ENCODE measurements at regions not wholly inside any gene's neighbourhood (a gene's known extent, or its start where the extent isn't known, plus 50 kb on each side); places are given as distances from the start of the nearest gene placed in this dataset.

DNA sequence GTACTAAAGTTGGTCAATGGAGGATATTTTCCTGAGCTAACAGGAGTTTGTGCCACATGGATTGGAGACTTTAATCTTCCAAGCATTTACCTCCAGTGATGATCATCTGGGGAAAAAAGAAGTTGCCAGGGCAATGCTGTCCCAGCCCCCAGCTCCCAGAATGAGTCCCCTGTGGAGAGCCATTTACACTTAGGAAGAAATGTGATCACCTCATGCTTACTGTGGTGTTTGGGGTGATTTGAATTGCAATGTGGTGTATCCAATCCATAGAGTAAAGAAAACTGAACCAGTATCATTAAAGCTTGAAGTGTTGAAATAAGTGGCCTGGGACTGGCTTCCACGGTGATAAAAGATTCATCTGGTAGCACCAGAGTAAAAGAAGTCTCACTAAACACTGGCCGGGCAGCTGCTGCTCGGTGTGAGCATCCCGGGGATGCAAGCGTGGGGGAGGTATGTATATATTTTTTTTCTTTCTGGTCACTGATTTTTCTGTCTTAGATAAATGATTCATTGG, 117.2 kb upstream of the NTM start:
- TF ChIP-seq, protein P1, sequence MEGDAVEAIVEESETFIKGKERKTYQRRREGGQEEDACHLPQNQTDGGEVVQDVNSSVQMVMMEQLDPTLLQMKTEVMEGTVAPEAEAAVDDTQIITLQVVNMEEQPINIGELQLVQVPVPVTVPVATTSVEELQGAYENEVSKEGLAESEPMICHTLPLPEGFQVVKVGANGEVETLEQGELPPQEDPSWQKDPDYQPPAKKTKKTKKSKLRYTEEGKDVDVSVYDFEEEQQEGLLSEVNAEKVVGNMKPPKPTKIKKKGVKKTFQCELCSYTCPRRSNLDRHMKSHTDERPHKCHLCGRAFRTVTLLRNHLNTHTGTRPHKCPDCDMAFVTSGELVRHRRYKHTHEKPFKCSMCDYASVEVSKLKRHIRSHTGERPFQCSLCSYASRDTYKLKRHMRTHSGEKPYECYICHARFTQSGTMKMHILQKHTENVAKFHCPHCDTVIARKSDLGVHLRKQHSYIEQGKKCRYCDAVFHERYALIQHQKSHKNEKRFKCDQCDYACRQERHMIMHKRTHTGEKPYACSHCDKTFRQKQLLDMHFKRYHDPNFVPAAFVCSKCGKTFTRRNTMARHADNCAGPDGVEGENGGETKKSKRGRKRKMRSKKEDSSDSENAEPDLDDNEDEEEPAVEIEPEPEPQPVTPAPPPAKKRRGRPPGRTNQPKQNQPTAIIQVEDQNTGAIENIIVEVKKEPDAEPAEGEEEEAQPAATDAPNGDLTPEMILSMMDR (IDR thresholded peaks at IDR 0.05): no peak
- no peak for TF ChIP-seq POLR2AphosphoS5 (IDR thresholded peaks at IDR 0.05)
